ENCODE measurements at regions not wholly inside any gene's neighbourhood (a gene's known extent, or its start where the extent isn't known, plus 50 kb on each side); places are given as distances from the start of the nearest gene placed in this dataset.

DNA sequence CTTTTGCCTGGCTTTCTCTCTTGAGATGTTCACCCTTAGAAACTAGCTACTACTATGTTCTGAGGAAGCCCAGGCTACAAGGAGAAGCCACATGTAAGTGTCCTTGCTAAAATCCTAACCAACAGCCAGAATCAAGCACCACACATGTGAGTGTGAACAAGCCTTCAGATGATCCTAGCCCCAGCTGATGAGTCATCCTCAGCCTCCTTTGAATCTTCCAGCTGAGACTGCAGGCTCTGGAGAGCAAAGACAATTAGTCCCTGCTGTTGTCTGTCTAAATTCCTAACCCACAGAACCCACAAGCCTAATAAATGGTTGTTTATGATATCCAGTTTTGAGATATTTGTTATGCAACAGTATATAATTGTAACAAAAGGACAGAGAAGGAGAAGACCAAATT lies 92.8 kb upstream of the TAC1 start:
- DNase-seq, result no peak

GRCh38 chr7:97659363-97660045 lies 72.4 kb upstream of the TAC1 start:
- DNase-seq, result no peak

- DNase-seq, result no peak
Observed at GRCh38 chr7:97667359-97667758, 64.5 kb upstream of the TAC1 start.

- no peak for DNase-seq
Observed at GRCh38 chr7:97671571-97671970, 60.3 kb upstream of the TAC1 start.

- no peak for DNase-seq
Observed at GRCh38 chr7:97680622-97681021, 51.3 kb upstream of the TAC1 start.
